GM12878 (cell line): ENCODE measurements at regions not wholly inside any gene's neighbourhood (a gene's known extent, or its start where the extent isn't known, plus 50 kb on each side); places are given as distances from the start of the nearest gene placed in this dataset.

Experiments used
- BCL11A ChIP-seq: IDR thresholded peaks from 2 replicates; pipeline ENCODE4 v1.6.1; 2011; ENCODE audit warnings: low read depth, low read length
- EZH2 ChIP-seq: IDR thresholded peaks from 2 replicates; pipeline ENCODE4 v1.6.1; 2012; ENCODE audit warnings: low read depth, mild to moderate bottlenecking, control low read depth, inconsistent platforms, low read length, borderline replicate concordance; ENCODE audit not compliant: control insufficient read depth
- GATAD2B ChIP-seq: fragments of 450-650 bp; conservative IDR thresholded peaks from 2 replicates; pipeline ENCODE4 v1.6.1; 2017; ENCODE audit warnings: low read depth, mild to moderate bottlenecking, moderate library complexity
- POLR2A ChIP-seq: IDR thresholded peaks from 2 replicates; pipeline ENCODE4 v1.6.1; 2011; ENCODE audit warnings: low read depth, mild to moderate bottlenecking, low read length
- POLR2AphosphoS5 ChIP-seq: IDR thresholded peaks from 2 replicates; pipeline ENCODE4 v1.6.1; 2011; ENCODE audit warnings: mild to moderate bottlenecking, low read length, inconsistent platforms
- RELA ChIP-seq: fragments of 450-650 bp; IDR thresholded peaks from 2 replicates; pipeline ENCODE4 v1.8.0; 2014; ENCODE audit warnings: borderline replicate concordance; ENCODE audit not compliant: partially characterized antibody
- RFX5 ChIP-seq: IDR thresholded peaks from 2 replicates; pipeline ENCODE4 v1.6.1; 2011; ENCODE audit warnings: low read depth, low read length, improper control_type of control experiment
- SREBF2 ChIP-seq: IDR thresholded peaks from 2 replicates; pipeline ENCODE4 v1.6.1; 2012; ENCODE audit warnings: mild to moderate bottlenecking, low read length
- TAF1 ChIP-seq: IDR thresholded peaks from 2 replicates; pipeline ENCODE4 v1.6.1; 2011; ENCODE audit warnings: mild to moderate bottlenecking, low read depth, low read length, borderline replicate concordance
- YY1 ChIP-seq: IDR thresholded peaks from 2 replicates; pipeline ENCODE4 v1.6.1; 2011; ENCODE audit warnings: low read depth, mild to moderate bottlenecking, low read length
- ZNF274 ChIP-seq: IDR thresholded peaks from one replicate; pipeline ENCODE4 v1.8.0; 2011; ENCODE audit not compliant: insufficient read length, insufficient read depth
- TF ChIP-seq, protein P1 (sequence below): IDR thresholded peaks from 2 replicates; pipeline ENCODE4 v1.6.1; 2011; ENCODE audit warnings: mild to moderate bottlenecking, low read depth, low read length, moderate library complexity; ENCODE audit not compliant: insufficient replicate concordance
- TF ChIP-seq, protein P2 (sequence below), 3 experiments: IDR thresholded peaks in 2 of 3; conservative IDR thresholded peaks in 1 of 3; 2 replicates each; pipeline ENCODE4 v1.5.1; 2011; ENCODE audit warnings: low read depth in 3 of 3, low read length in 3 of 3, mild to moderate bottlenecking in 3 of 3, control low read depth in 2 of 3, moderate library complexity in 2 of 3, inconsistent platforms in 1 of 3, mixed read lengths in 1 of 3; ENCODE audit not compliant: control insufficient read depth in 2 of 3, insufficient read depth in 1 of 3; ENCODE audit errors: extremely low read depth in 1 of 3

GRCh38 chr13:37303606-37304005 lies 198.1 kb upstream of the CSNK1A1L start:
- TF ChIP-seq GATAD2B (no peak), POLR2A (no peak), POLR2AphosphoS5 (no peak), SREBF2 (no peak), BCL11A (no peak), RFX5 (no peak), RELA (no peak), YY1 (no peak), EZH2 (no peak), TAF1 (no peak), ZNF274 (no peak)
- TF ChIP-seq, protein P1, sequence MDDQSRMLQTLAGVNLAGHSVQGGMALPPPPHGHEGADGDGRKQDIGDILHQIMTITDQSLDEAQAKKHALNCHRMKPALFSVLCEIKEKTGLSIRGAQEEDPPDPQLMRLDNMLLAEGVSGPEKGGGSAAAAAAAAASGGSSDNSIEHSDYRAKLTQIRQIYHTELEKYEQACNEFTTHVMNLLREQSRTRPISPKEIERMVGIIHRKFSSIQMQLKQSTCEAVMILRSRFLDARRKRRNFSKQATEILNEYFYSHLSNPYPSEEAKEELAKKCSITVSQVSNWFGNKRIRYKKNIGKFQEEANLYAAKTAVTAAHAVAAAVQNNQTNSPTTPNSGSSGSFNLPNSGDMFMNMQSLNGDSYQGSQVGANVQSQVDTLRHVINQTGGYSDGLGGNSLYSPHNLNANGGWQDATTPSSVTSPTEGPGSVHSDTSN: no peak
- TF ChIP-seq, protein P2, sequence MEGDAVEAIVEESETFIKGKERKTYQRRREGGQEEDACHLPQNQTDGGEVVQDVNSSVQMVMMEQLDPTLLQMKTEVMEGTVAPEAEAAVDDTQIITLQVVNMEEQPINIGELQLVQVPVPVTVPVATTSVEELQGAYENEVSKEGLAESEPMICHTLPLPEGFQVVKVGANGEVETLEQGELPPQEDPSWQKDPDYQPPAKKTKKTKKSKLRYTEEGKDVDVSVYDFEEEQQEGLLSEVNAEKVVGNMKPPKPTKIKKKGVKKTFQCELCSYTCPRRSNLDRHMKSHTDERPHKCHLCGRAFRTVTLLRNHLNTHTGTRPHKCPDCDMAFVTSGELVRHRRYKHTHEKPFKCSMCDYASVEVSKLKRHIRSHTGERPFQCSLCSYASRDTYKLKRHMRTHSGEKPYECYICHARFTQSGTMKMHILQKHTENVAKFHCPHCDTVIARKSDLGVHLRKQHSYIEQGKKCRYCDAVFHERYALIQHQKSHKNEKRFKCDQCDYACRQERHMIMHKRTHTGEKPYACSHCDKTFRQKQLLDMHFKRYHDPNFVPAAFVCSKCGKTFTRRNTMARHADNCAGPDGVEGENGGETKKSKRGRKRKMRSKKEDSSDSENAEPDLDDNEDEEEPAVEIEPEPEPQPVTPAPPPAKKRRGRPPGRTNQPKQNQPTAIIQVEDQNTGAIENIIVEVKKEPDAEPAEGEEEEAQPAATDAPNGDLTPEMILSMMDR (IDR thresholded peaks at IDR 0.05 in 2 of 3, conservative IDR thresholded peaks at IDR 0.05 in 1 of 3; ENCODE audit: control insufficient read depth in 2 of 3, extremely low read depth in 1 of 3, insufficient read depth in 1 of 3, low read depth in 3 of 3, low read length in 3 of 3): no peak
